Smooth muscle cell (in vitro differentiated cells): ENCODE measurements at regions not wholly inside any gene's neighbourhood (a gene's known extent, or its start where the extent isn't known, plus 50 kb on each side); places are given as distances from the start of the nearest gene placed in this dataset.

Experiments
- DNase-seq: peaks from one replicate; lab custom pipeline; 2025; ENCODE audit not compliant: unreplicated experiment; lab: John Stamatoyannopoulos, UW
- H2AFZ ChIP-seq: fragments of 200-600 bp; sonication (generic); 2 replicates; pipeline ENCODE4 v1.6.0; 2016; ENCODE audit warnings: antibody characterized with exemption, low read depth, mild to moderate bottlenecking
- H3F3A ChIP-seq: fragments of 200-600 bp; sonication (generic); 2 replicates; pipeline ENCODE4 v1.6.0; 2017; ENCODE audit warnings: antibody characterized with exemption, low read depth
- H3K27ac ChIP-seq: fragments of 200-600 bp; sonication (generic); 2 replicates; pipeline ENCODE4 v1.5.1; 2016; ENCODE audit warnings: low read depth, mild to moderate bottlenecking
- H3K27me3 ChIP-seq: fragments of 200-600 bp; sonication (generic); 2 replicates; pipeline ENCODE4 v1.6.1; 2016; ENCODE audit warnings: low read depth, mild to moderate bottlenecking
- H3K36me3 ChIP-seq: fragments of 200-600 bp; sonication (generic); 2 replicates; pipeline ENCODE4 v1.5.1; 2016; ENCODE audit warnings: low read depth
- H3K4me1 ChIP-seq: fragments of 200-600 bp; sonication (generic); 2 replicates; pipeline ENCODE4 v1.5.1; 2016; ENCODE audit warnings: low read depth
- H3K4me2 ChIP-seq: fragments of 200-600 bp; sonication (generic); 2 replicates; pipeline ENCODE4 v1.6.0; 2016; ENCODE audit warnings: mild to moderate bottlenecking
- H3K4me3 ChIP-seq: fragments of 200-600 bp; sonication (generic); 2 replicates; pipeline ENCODE4 v1.5.1; 2016; ENCODE audit warnings: mild to moderate bottlenecking
- H3K79me2 ChIP-seq: fragments of 200-600 bp; sonication (generic); 2 replicates; pipeline ENCODE4 v1.6.0; 2016; ENCODE audit warnings: low read depth, mild to moderate bottlenecking
- H3K9ac ChIP-seq: fragments of 200-600 bp; sonication (generic); 2 replicates; pipeline ENCODE4 v1.6.0; 2016; ENCODE audit warnings: low read depth
- H3K9me3 ChIP-seq: fragments of 200-600 bp; sonication (generic); replicated peaks from 2 replicates; pipeline ENCODE4 v1.5.1; 2016; ENCODE audit warnings: low read depth
- H4K20me1 ChIP-seq: fragments of 200-600 bp; sonication (generic); 2 replicates; pipeline ENCODE4 v1.6.0; 2016; ENCODE audit warnings: low read depth
- WGBS: methylation state at CpG from one replicate; pipeline ENCODE4 v1.1.7; 2016; ENCODE audit warnings: low lambda C conversion rate; 5-methylcytosine and 5-hydroxymethylcytosine counted together
- TF ChIP-seq, protein P1 (sequence below): fragments of 200-600 bp; sonication (generic); IDR thresholded peaks from 2 replicates; pipeline ENCODE4 v1.5.1; 2017; ENCODE audit warnings: borderline replicate concordance, mild to moderate bottlenecking, antibody characterized with exemption; ENCODE audit not compliant: insufficient read depth, poor library complexity, severe bottlenecking

- no peak for DNase-seq
- no peak overlapping the region for H3K9ac ChIP-seq
- no peaks in the 10 kb centered on the region for H3K27me3 ChIP-seq
- no peak overlapping the region for H3K4me3 ChIP-seq
- no peaks in the 10 kb centered on the region for H3F3A ChIP-seq
- no peak overlapping the region for H3K27ac ChIP-seq
- no peaks in the 10 kb centered on the region for H3K36me3 ChIP-seq
- no peak overlapping the region for H2AFZ ChIP-seq
- H3K4me1 ChIP-seq, result no peaks in the 10 kb centered on the region
- no peaks in the 10 kb centered on the region for H3K9me3 ChIP-seq
- TF ChIP-seq, protein P1, sequence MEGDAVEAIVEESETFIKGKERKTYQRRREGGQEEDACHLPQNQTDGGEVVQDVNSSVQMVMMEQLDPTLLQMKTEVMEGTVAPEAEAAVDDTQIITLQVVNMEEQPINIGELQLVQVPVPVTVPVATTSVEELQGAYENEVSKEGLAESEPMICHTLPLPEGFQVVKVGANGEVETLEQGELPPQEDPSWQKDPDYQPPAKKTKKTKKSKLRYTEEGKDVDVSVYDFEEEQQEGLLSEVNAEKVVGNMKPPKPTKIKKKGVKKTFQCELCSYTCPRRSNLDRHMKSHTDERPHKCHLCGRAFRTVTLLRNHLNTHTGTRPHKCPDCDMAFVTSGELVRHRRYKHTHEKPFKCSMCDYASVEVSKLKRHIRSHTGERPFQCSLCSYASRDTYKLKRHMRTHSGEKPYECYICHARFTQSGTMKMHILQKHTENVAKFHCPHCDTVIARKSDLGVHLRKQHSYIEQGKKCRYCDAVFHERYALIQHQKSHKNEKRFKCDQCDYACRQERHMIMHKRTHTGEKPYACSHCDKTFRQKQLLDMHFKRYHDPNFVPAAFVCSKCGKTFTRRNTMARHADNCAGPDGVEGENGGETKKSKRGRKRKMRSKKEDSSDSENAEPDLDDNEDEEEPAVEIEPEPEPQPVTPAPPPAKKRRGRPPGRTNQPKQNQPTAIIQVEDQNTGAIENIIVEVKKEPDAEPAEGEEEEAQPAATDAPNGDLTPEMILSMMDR, result no peak
- no peaks in the 10 kb centered on the region for H3K79me2 ChIP-seq
- no peak overlapping the region for H3K4me2 ChIP-seq
- H4K20me1 ChIP-seq, result no peaks in the 10 kb centered on the region
Observed at GRCh38 chr2:175465101-175465500, 283.6 kb upstream of the ATP5MC3 start.

DNA sequence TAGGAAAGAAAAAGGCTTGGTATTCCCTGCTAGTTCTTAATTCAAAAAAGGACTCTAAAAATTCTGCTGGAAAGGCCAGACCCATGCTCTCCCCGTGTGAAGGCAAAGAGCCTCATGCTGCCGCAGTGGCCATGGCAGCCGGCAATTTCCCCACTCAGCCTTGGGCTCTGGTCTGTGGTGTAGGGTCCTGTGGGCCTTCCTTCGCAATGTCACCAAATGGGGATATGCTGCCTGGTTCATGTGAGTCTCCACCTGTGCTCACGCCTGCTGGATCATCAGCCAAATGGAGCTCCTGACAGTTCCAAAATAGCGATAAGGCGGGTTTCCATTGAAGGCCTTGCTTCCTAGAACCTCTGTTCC lies 282.8 kb upstream of the ATP5MC3 start:
- Histone ChIP-seq H3K4me2 (no peak overlapping the region), H3F3A (no peaks in the 10 kb centered on the region), H4K20me1 (no peaks in the 10 kb centered on the region), H3K4me1 (no peaks in the 10 kb centered on the region), H3K9ac (no peak overlapping the region), H3K79me2 (no peaks in the 10 kb centered on the region), H3K27ac (no peak overlapping the region), H2AFZ (no peak overlapping the region), H3K27me3 (no peaks in the 10 kb centered on the region), H3K36me3 (no peaks in the 10 kb centered on the region), H3K9me3 (no peaks in the 10 kb centered on the region), H3K4me3 (no peak overlapping the region)
- WGBS, result 99% methylated on average over 7 of the region's 7 CpGs
- TF ChIP-seq, protein P1, result no peak
- no peak for DNase-seq

GRCh38 chr2:175463589-175464310 lies 282.2 kb upstream of the ATP5MC3 start:
- TF ChIP-seq, protein P1, result no peak
- Histone ChIP-seq H4K20me1 (no peaks in the 10 kb centered on the region), H2AFZ (no peak overlapping the region), H3K27me3 (no peaks in the 10 kb centered on the region), H3F3A (no peaks in the 10 kb centered on the region), H3K4me2 (no peak overlapping the region), H3K36me3 (no peaks in the 10 kb centered on the region), H3K79me2 (no peaks in the 10 kb centered on the region), H3K4me3 (no peak overlapping the region), H3K9ac (no peak overlapping the region), H3K9me3 (no peaks in the 10 kb centered on the region), H3K4me1 (no peaks in the 10 kb centered on the region), H3K27ac (no peak overlapping the region)
- DNase-seq, result no peak
- WGBS, result 88% methylated on average over 11 of the region's 11 CpGs

GRCh38 chr2:175463169-175463568 lies 281.7 kb upstream of the ATP5MC3 start:
- 97% methylated on average over 2 of the region's 2 CpGs for WGBS
- Histone ChIP-seq H3K4me2 (no peak overlapping the region), H3K27ac (no peak overlapping the region), H3K9ac (no peak overlapping the region), H3K36me3 (no peaks in the 10 kb centered on the region), H3K4me1 (no peaks in the 10 kb centered on the region), H3K4me3 (no peak overlapping the region), H3F3A (no peaks in the 10 kb centered on the region), H3K27me3 (no peaks in the 10 kb centered on the region), H3K79me2 (no peaks in the 10 kb centered on the region), H3K9me3 (no peaks in the 10 kb centered on the region), H2AFZ (no peak overlapping the region), H4K20me1 (no peaks in the 10 kb centered on the region)
- no peak for DNase-seq
- TF ChIP-seq, protein P1, result no peak
